ENCODE measurements at regions not wholly inside any gene's neighbourhood (a gene's known extent, or its start where the extent isn't known, plus 50 kb on each side); places are given as distances from the start of the nearest gene placed in this dataset.

DNA sequence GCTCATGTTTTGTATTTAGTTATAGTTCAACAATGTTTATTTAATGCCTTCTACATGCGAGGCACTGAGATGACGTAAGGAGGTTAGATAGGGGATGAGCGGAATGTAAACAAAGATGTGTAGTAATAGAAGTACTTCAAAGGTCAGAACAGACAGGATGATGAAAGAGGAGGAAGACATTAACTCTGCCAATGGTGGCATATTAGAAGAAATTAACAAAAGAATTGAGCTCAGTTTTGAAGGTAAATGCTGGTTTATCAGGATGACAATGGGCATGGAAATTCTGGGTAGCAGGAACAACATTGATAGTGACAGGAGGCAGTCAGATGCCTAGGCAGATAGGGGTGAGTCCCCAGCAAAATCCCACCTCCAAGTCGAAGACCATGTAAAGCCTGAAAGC is 62.3 kb upstream of the PGRMC2 start (continued):
- TF ChIP-seq, protein P1, sequence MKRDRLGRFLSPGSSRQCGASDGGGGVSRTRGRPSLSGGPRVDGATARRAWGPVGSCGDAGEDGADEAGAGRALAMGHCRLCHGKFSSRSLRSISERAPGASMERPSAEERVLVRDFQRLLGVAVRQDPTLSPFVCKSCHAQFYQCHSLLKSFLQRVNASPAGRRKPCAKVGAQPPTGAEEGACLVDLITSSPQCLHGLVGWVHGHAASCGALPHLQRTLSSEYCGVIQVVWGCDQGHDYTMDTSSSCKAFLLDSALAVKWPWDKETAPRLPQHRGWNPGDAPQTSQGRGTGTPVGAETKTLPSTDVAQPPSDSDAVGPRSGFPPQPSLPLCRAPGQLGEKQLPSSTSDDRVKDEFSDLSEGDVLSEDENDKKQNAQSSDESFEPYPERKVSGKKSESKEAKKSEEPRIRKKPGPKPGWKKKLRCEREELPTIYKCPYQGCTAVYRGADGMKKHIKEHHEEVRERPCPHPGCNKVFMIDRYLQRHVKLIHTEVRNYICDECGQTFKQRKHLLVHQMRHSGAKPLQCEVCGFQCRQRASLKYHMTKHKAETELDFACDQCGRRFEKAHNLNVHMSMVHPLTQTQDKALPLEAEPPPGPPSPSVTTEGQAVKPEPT (CRISPR knock-in tag; IDR thresholded peaks at IDR 0.05; ENCODE audit: low read depth): no peak
- TF ChIP-seq ZNF556 (CRISPR knock-in tag; IDR thresholded peaks at IDR 0.05; ENCODE audit: borderline replicate concordance) (no peak), GATAD2A (CRISPR knock-in tag; IDR thresholded peaks at IDR 0.05) (peak; percentile 92), NFIC (IDR thresholded peaks at IDR 0.05; ENCODE audit: low read length) (peak; percentile 57; the same call in 1 of the 2 replicates), CCAR2 (optimal IDR thresholded peaks at IDR 0.05; ENCODE audit: low read depth, low read length) (no peak), HMG20A (CRISPR knock-in tag; IDR thresholded peaks at IDR 0.05; ENCODE audit: borderline replicate concordance) (peak; percentile 97), SOX5 (CRISPR knock-in tag; IDR thresholded peaks at IDR 0.05; ENCODE audit: borderline replicate concordance) (peak; percentile 88), ZNF12 (CRISPR knock-in tag; IDR thresholded peaks at IDR 0.05) (peak; percentile 72; the same call in 1 of the 2 replicates), POLR2AphosphoS2 (IDR thresholded peaks at IDR 0.05; ENCODE audit: low read depth, low read length) (no peak), RCOR2 (CRISPR knock-in tag; IDR thresholded peaks at IDR 0.05) (peak; percentile 59; the same call in 1 of the 2 replicates), GATAD1 (CRISPR knock-in tag; IDR thresholded peaks at IDR 0.05) (peak; percentile 33; the same call in 1 of the 2 replicates), ZNF878 (CRISPR knock-in tag; IDR thresholded peaks at IDR 0.05) (no peak), ZNF816 (CRISPR knock-in tag; IDR thresholded peaks at IDR 0.05; ENCODE audit: borderline replicate concordance) (no peak), ELF3 (CRISPR knock-in tag; IDR thresholded peaks at IDR 0.05) (peak; percentile 87), RBM39 (IDR thresholded peaks at IDR 0.05; ENCODE audit: low read depth, low read length, poor library complexity, severe bottlenecking) (no peak), NR2F1 (CRISPR knock-in tag; IDR thresholded peaks at IDR 0.05) (peak; percentile 67 to 83; a peak in 3 of 4 replicates), ZNF772 (CRISPR knock-in tag; IDR thresholded peaks at IDR 0.05) (no peak), KDM6A (CRISPR knock-in tag; IDR thresholded peaks at IDR 0.05; ENCODE audit: low read depth) (peak; percentile 34; the same call in 1 of the 2 replicates), ATF7 (IDR thresholded peaks at IDR 0.05) (peak; percentile 94), ATF7 (CRISPR knock-in tag; IDR thresholded peaks at IDR 0.05) (peak; percentile 91; the same call in 1 of the 2 replicates)
- TF ChIP-seq, protein P2, sequence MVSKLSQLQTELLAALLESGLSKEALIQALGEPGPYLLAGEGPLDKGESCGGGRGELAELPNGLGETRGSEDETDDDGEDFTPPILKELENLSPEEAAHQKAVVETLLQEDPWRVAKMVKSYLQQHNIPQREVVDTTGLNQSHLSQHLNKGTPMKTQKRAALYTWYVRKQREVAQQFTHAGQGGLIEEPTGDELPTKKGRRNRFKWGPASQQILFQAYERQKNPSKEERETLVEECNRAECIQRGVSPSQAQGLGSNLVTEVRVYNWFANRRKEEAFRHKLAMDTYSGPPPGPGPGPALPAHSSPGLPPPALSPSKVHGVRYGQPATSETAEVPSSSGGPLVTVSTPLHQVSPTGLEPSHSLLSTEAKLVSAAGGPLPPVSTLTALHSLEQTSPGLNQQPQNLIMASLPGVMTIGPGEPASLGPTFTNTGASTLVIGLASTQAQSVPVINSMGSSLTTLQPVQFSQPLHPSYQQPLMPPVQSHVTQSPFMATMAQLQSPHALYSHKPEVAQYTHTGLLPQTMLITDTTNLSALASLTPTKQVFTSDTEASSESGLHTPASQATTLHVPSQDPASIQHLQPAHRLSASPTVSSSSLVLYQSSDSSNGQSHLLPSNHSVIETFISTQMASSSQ (IDR thresholded peaks at IDR 0.05; ENCODE audit: low read depth): no peak
- TF ChIP-seq, protein P2 (CRISPR knock-in tag; IDR thresholded peaks at IDR 0.05; ENCODE audit: borderline replicate concordance): peak; percentile 20; the same call in 1 of the 2 replicates
- TF ChIP-seq, protein P3, sequence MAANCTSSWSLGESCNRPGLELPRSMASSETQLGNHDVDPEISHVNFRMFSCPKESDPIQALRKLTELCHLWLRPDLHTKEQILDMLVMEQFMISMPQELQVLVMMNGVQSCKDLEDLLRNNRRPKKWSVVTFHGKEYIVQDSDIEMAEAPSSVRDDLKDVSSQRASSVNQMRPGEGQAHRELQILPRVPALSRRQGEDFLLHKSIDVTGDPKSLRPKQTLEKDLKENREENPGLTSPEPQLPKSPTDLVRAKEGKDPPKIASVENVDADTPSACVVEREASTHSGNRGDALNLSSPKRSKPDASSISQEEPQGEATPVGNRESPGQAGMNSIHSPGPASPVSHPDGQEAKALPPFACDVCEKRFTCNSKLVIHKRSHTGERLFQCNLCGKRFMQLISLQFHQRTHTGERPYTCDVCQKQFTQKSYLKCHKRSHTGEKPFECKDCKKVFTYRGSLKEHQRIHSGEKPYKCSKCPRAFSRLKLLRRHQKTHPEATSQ (CRISPR knock-in tag; IDR thresholded peaks at IDR 0.05; ENCODE audit: borderline replicate concordance): no peak
- TF ChIP-seq, protein P4, sequence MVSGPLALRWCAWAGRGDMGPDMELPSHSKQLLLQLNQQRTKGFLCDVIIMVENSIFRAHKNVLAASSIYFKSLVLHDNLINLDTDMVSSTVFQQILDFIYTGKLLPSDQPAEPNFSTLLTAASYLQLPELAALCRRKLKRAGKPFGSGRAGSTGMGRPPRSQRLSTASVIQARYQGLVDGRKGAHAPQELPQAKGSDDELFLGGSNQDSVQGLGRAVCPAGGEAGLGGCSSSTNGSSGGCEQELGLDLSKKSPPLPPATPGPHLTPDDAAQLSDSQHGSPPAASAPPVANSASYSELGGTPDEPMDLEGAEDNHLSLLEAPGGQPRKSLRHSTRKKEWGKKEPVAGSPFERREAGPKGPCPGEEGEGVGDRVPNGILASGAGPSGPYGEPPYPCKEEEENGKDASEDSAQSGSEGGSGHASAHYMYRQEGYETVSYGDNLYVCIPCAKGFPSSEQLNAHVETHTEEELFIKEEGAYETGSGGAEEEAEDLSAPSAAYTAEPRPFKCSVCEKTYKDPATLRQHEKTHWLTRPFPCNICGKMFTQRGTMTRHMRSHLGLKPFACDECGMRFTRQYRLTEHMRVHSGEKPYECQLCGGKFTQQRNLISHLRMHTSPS (CRISPR knock-in tag; IDR thresholded peaks at IDR 0.05; ENCODE audit: low read depth): no peak

Data from HepG2 (cell line).